ENCODE measurements at regions not wholly inside any gene's neighbourhood (a gene's known extent, or its start where the extent isn't known, plus 50 kb on each side); places are given as distances from the start of the nearest gene placed in this dataset.

DNA sequence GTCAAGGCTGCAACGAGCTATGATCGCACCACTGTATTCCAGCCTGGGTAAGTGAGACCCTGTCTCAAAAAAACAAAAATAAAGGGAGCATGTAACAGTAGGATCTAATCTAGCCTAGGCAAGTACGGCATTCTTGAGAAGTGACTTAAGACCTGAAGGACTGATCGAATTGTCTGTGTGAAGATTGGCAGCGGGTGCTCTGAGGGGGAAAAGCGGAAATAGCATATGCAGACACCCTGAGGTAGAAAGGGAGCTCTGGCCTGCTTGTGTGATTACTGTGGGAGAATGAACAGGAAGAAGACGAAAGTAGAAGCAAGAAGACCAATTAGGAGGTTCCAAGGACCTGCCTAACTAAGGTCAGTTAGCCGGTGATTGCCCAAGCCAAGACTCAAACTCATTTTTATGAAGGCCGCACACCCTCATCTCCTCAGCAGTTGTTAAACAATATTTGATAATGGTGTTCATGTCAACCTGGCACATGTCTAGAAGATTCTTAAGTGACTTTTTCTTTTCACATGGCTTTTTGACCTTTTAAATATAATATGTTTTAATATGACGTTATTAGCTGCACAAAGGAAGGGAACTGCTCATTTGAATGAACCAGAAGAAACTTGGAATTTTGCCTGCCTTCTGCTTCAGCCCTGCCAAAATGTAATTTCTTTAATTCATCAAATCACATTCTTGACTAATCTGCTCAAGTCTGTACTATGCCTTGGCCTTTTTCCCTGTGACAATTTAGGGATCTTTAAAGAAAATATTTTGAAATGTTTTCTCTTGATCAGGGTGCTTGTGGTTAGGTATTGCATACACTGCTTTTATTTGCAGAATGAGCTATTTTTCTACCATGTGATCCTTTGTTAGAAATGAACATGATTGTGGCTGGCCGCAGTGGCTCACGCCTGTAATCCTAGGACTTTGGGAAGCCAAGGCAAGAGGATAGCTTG, 289.2 kb upstream of the DMRT1 start:
- H3K27ac Mint-ChIP-seq: no peak overlapping the region
- no peaks in the 10 kb centered on the region for H3K27me3 ChIP-seq (ENCODE audit: insufficient read depth)
- H3K36me3 ChIP-seq (ENCODE audit: insufficient read depth): no peaks in the 10 kb centered on the region
- no peaks in the 10 kb centered on the region for H3K9me3 Mint-ChIP-seq
- no peak overlapping the region for H3K27ac ChIP-seq (ENCODE audit: low read depth)
- H3K27me3 Mint-ChIP-seq (ENCODE audit: insufficient read depth, low read depth, poor library complexity): peaks cover 5% of the 10 kb centered on the region
- H3K4me3 ChIP-seq: no peak overlapping the region
- H3K4me2 ChIP-seq: no peak overlapping the region
- TF ChIP-seq ZNF114 (CRISPR knock-in tag; IDR thresholded peaks at IDR 0.05): no peak
- no peak for TF ChIP-seq POLR2AphosphoS5 (IDR thresholded peaks at IDR 0.05; ENCODE audit: low read depth)
- TF ChIP-seq EZH2phosphoT487 (IDR thresholded peaks at IDR 0.05; ENCODE audit: unreplicated experiment): no peak
- TF ChIP-seq, protein P1, sequence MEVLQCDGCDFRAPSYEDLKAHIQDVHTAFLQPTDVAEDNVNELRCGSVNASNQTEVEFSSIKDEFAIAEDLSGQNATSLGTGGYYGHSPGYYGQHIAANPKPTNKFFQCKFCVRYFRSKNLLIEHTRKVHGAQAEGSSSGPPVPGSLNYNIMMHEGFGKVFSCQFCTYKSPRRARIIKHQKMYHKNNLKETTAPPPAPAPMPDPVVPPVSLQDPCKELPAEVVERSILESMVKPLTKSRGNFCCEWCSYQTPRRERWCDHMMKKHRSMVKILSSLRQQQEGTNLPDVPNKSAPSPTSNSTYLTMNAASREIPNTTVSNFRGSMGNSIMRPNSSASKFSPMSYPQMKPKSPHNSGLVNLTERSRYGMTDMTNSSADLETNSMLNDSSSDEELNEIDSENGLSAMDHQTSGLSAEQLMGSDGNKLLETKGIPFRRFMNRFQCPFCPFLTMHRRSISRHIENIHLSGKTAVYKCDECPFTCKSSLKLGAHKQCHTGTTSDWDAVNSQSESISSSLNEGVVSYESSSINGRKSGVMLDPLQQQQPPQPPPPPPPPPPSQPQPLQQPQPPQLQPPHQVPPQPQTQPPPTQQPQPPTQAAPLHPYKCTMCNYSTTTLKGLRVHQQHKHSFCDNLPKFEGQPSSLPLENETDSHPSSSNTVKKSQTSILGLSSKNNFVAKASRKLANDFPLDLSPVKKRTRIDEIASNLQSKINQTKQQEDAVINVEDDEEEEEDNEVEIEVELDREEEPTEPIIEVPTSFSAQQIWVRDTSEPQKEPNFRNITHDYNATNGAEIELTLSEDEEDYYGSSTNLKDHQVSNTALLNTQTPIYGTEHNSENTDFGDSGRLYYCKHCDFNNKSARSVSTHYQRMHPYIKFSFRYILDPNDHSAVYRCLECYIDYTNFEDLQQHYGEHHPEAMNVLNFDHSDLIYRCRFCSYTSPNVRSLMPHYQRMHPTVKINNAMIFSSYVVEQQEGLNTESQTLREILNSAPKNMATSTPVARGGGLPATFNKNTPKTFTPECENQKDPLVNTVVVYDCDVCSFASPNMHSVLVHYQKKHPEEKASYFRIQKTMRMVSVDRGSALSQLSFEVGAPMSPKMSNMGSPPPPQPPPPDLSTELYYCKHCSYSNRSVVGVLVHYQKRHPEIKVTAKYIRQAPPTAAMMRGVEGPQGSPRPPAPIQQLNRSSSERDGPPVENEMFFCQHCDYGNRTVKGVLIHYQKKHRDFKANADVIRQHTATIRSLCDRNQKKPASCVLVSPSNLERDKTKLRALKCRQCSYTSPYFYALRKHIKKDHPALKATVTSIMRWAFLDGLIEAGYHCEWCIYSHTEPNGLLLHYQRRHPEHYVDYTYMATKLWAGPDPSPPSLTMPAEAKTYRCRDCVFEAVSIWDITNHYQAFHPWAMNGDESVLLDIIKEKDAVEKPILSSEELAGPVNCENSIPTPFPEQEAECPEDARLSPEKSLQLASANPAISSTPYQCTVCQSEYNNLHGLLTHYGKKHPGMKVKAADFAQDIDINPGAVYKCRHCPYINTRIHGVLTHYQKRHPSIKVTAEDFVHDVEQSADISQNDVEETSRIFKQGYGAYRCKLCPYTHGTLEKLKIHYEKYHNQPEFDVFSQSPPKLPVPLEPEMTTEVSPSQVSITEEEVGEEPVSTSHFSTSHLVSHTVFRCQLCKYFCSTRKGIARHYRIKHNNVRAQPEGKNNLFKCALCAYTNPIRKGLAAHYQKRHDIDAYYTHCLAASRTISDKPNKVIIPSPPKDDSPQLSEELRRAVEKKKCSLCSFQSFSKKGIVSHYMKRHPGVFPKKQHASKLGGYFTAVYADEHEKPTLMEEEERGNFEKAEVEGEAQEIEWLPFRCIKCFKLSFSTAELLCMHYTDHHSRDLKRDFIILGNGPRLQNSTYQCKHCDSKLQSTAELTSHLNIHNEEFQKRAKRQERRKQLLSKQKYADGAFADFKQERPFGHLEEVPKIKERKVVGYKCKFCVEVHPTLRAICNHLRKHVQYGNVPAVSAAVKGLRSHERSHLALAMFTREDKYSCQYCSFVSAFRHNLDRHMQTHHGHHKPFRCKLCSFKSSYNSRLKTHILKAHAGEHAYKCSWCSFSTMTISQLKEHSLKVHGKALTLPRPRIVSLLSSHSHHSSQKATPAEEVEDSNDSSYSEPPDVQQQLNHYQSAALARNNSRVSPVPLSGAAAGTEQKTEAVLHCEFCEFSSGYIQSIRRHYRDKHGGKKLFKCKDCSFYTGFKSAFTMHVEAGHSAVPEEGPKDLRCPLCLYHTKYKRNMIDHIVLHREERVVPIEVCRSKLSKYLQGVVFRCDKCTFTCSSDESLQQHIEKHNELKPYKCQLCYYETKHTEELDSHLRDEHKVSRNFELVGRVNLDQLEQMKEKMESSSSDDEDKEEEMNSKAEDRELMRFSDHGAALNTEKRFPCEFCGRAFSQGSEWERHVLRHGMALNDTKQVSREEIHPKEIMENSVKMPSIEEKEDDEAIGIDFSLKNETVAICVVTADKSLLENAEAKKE (CRISPR knock-in tag; IDR thresholded peaks at IDR 0.05): no peak
- TF ChIP-seq STAT1 (IDR thresholded peaks at IDR 0.05; ENCODE audit: unreplicated experiment): no peak
- TF ChIP-seq, protein P2, sequence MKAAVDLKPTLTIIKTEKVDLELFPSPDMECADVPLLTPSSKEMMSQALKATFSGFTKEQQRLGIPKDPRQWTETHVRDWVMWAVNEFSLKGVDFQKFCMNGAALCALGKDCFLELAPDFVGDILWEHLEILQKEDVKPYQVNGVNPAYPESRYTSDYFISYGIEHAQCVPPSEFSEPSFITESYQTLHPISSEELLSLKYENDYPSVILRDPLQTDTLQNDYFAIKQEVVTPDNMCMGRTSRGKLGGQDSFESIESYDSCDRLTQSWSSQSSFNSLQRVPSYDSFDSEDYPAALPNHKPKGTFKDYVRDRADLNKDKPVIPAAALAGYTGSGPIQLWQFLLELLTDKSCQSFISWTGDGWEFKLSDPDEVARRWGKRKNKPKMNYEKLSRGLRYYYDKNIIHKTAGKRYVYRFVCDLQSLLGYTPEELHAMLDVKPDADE (IDR thresholded peaks at IDR 0.05): no peak
- TF ChIP-seq, protein P3, sequence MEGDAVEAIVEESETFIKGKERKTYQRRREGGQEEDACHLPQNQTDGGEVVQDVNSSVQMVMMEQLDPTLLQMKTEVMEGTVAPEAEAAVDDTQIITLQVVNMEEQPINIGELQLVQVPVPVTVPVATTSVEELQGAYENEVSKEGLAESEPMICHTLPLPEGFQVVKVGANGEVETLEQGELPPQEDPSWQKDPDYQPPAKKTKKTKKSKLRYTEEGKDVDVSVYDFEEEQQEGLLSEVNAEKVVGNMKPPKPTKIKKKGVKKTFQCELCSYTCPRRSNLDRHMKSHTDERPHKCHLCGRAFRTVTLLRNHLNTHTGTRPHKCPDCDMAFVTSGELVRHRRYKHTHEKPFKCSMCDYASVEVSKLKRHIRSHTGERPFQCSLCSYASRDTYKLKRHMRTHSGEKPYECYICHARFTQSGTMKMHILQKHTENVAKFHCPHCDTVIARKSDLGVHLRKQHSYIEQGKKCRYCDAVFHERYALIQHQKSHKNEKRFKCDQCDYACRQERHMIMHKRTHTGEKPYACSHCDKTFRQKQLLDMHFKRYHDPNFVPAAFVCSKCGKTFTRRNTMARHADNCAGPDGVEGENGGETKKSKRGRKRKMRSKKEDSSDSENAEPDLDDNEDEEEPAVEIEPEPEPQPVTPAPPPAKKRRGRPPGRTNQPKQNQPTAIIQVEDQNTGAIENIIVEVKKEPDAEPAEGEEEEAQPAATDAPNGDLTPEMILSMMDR (conservative IDR thresholded peaks at IDR 0.05; ENCODE audit: low read depth in 2 of 2): no peak
- TF ChIP-seq ZNF331 (CRISPR knock-in tag; IDR thresholded peaks at IDR 0.05; ENCODE audit: low read depth): no peak
- no peak for TF ChIP-seq JUNB (IDR thresholded peaks at IDR 0.05; ENCODE audit: unreplicated experiment)
- peaks cover 16% of the 10 kb centered on the region for H3K79me2 ChIP-seq (replicated peaks; ENCODE audit: insufficient read depth)
- H3K4me3 Mint-ChIP-seq: no peak overlapping the region
- H3K4me1 Mint-ChIP-seq: peaks cover 13% of the 10 kb centered on the region
- no peaks in the 10 kb centered on the region for H3F3A ChIP-seq (replicated peaks; ENCODE audit: low read depth)
- no peak for ATAC-seq
- no peaks in the 10 kb centered on the region for H3K9me2 ChIP-seq (ENCODE audit: insufficient read depth)
- peaks cover 3% of the 10 kb centered on the region; the same call in 2 of the 3 replicates for H3K36me3 Mint-ChIP-seq (ENCODE audit: low read depth)
- DNase-seq (ENCODE audit: low spot score): no peak
- H2AFZ ChIP-seq: no peak overlapping the region
- H4K20me1 ChIP-seq (replicated peaks; ENCODE audit: insufficient read depth): peaks cover 5% of the 10 kb centered on the region; the same call in 1 of the 2 replicates
- H3K4me1 ChIP-seq (ENCODE audit: insufficient read depth): peaks cover 7% of the 10 kb centered on the region; the same call in 1 of the 2 replicates

Measured in GM23338 (cell line).